BLaER1 (cell line): ENCODE measurements at regions not wholly inside any gene's neighbourhood (a gene's known extent, or its start where the extent isn't known, plus 50 kb on each side); places are given as distances from the start of the nearest gene placed in this dataset.

Experiments
- H3K27ac ChIP-seq: shearing (Covaris generic); formaldehyde crosslinking; 2 replicates; pipeline ENCODE4 v1.8.1; 2022
- H3K27me3 ChIP-seq: shearing (Covaris generic); formaldehyde crosslinking; 2 replicates; pipeline ENCODE4 v1.8.1; 2022
- H3K36me3 ChIP-seq: shearing (Covaris generic); formaldehyde crosslinking; 2 replicates; pipeline ENCODE4 v1.8.1; 2022
- H3K4me1 ChIP-seq: shearing (Covaris generic); formaldehyde crosslinking; 2 replicates; pipeline ENCODE4 v1.8.1; 2022
- H3K4me2 ChIP-seq: shearing (Covaris generic); formaldehyde crosslinking; 2 replicates; pipeline ENCODE4 v1.8.1; 2022
- H3K4me3 ChIP-seq: shearing (Covaris generic); formaldehyde crosslinking; 2 replicates; pipeline ENCODE4 v1.8.1; 2022
- H3K9ac ChIP-seq: shearing (Covaris generic); formaldehyde crosslinking; 2 replicates; pipeline ENCODE4 v1.8.1; 2022
- H3K9me3 ChIP-seq: shearing (Covaris generic); formaldehyde crosslinking; 2 replicates; pipeline ENCODE4 v1.8.1; 2022
- H4K20me1 ChIP-seq: shearing (Covaris generic); formaldehyde crosslinking; 2 replicates; pipeline ENCODE4 v1.8.1; 2022
- Cebpa-rat ChIP-seq: shearing (Covaris generic); IDR thresholded peaks from 2 replicates; pipeline ENCODE4 v1.8.1; 2022

DNA sequence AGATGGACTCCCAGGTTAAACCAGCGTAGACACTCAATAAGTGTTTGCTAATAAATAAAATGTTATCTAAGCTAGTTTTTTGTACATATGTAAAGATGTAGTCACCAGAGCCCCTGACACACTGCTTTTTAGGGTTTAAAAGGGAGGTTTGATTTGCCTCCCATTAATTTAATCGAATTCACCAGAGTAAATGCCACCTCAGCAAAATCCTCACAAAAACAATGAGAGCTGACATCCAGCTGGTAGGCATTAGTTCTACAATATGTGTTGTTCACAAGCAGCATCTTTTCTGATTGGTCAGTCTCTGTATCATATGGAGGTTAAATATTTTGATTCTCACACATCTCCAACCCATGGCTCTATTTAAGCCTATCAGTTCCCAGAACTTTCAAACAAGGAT, 382.6 kb downstream of the CENPC start:
- no peak overlapping the region for H3K4me3 ChIP-seq
- H3K36me3 ChIP-seq: no peaks in the 10 kb centered on the region
- no peaks in the 10 kb centered on the region for H3K4me1 ChIP-seq
- no peak for TF ChIP-seq Cebpa-rat
- H3K9ac ChIP-seq: no peak overlapping the region
- H3K27me3 ChIP-seq: no peaks in the 10 kb centered on the region
- H3K27ac ChIP-seq: no peak overlapping the region
- no peaks in the 10 kb centered on the region for H4K20me1 ChIP-seq
- no peak overlapping the region for H3K4me2 ChIP-seq
- no peaks in the 10 kb centered on the region for H3K9me3 ChIP-seq

DNA sequence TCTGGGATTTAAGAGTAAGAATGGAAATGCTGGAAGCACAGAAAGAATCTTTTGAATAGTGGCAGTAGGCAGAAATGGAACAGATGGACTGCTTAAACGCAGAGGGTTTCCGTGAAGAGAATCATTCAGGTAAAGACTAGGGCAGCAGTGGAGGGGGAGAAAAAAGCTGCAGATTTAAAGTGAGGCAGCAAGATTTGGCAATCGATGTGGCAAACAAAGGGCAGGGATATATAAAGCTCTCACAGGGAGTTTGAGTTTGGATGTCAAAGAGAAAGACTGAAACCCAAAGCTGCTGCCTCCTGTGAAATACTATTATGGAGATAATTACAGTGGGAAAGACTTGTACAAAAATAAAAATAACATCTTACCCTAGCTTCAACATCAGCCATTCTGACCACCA, 384.0 kb downstream of the CENPC start:
- H3K4me3 ChIP-seq: no peak overlapping the region
- H3K27me3 ChIP-seq: no peaks in the 10 kb centered on the region
- no peaks in the 10 kb centered on the region for H3K36me3 ChIP-seq
- no peak overlapping the region for H3K27ac ChIP-seq
- H4K20me1 ChIP-seq: no peaks in the 10 kb centered on the region
- TF ChIP-seq Cebpa-rat: no peak
- no peak overlapping the region for H3K4me2 ChIP-seq
- no peaks in the 10 kb centered on the region for H3K9me3 ChIP-seq
- no peak overlapping the region for H3K9ac ChIP-seq
- no peaks in the 10 kb centered on the region for H3K4me1 ChIP-seq

DNA sequence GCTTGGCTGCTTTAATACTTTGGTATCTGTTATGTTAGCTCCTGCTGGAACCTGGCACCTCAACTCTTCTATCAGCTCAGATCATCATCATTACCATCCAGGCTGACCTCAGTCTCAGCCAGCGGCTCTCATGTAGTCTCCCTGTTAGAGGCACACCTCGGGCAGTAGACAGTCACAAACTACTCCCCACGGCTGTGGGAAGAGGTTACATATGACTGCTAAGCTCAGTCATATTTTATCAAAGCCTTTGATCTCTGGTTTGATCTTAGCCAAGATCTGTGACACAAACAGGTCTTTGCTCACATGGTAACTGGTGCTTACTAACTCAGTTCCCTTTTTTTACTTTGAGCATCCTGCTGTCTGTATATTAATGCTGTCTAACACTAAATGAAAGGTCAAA, 384.9 kb downstream of the CENPC start:
- H3K9ac ChIP-seq: no peak overlapping the region
- H3K9me3 ChIP-seq: no peaks in the 10 kb centered on the region
- H3K36me3 ChIP-seq: no peaks in the 10 kb centered on the region
- TF ChIP-seq Cebpa-rat: no peak
- H3K27me3 ChIP-seq: no peaks in the 10 kb centered on the region
- no peak overlapping the region for H3K4me3 ChIP-seq
- no peaks in the 10 kb centered on the region for H3K4me1 ChIP-seq
- H4K20me1 ChIP-seq: no peaks in the 10 kb centered on the region
- H3K4me2 ChIP-seq: no peak overlapping the region
- no peak overlapping the region for H3K27ac ChIP-seq

DNA sequence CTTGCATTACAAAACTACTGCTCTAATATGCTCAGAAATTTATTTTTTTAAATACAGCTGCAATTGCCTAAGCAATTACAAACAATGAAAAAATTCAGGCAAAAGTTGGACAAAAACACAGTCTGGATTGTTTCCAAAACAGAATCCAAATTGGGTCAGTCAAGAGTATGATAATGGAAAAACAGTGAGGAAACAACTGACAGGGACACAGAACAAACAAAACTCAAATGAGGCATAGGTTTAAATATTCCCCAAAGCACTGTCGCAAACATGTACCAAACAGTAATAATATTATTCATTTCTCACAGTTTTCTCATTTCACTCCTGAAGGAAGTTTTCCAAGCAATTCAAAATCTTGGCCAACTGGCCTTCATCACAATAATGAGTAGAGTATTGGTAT, 386.6 kb downstream of the CENPC start:
- Histone ChIP-seq H3K9me3 (no peaks in the 10 kb centered on the region), H3K36me3 (no peaks in the 10 kb centered on the region), H3K27me3 (no peaks in the 10 kb centered on the region)

DNA sequence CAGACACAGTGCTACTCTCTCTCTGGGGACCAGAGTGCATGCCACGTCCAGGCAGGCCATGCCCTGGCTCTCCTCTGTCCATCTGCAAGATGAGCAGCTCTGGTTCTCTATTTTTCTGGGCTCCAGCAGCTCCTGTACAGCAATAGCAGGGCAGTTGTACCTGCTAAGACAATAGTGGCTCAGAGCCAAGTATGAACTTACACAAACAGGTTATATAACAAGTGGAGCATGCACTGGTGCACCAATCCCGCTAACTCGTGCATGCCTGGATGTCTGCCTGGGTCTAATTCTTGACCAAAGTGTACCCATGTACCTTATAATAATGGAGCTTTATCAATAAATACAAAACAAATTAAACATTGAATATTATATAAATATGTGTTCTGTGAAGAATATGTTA, 392.3 kb downstream of the CENPC start:
- no peak overlapping the region for H3K4me2 ChIP-seq
- no peak overlapping the region for H3K4me3 ChIP-seq
- H4K20me1 ChIP-seq: no peaks in the 10 kb centered on the region
- no peak overlapping the region for H3K27ac ChIP-seq
- no peaks in the 10 kb centered on the region for H3K36me3 ChIP-seq
- no peak overlapping the region for H3K9ac ChIP-seq
- H3K27me3 ChIP-seq: no peaks in the 10 kb centered on the region
- H3K9me3 ChIP-seq: no peaks in the 10 kb centered on the region
- TF ChIP-seq Cebpa-rat: no peak
- H3K4me1 ChIP-seq: no peaks in the 10 kb centered on the region

More for the DNA sequence above, 386.6 kb downstream of the CENPC start:
- Histone ChIP-seq H3K9ac (no peak overlapping the region), H4K20me1 (no peaks in the 10 kb centered on the region), H3K4me3 (no peak overlapping the region), H3K27ac (no peak overlapping the region), H3K4me2 (no peak overlapping the region), H3K4me1 (no peaks in the 10 kb centered on the region)
- no peak for TF ChIP-seq Cebpa-rat

DNA sequence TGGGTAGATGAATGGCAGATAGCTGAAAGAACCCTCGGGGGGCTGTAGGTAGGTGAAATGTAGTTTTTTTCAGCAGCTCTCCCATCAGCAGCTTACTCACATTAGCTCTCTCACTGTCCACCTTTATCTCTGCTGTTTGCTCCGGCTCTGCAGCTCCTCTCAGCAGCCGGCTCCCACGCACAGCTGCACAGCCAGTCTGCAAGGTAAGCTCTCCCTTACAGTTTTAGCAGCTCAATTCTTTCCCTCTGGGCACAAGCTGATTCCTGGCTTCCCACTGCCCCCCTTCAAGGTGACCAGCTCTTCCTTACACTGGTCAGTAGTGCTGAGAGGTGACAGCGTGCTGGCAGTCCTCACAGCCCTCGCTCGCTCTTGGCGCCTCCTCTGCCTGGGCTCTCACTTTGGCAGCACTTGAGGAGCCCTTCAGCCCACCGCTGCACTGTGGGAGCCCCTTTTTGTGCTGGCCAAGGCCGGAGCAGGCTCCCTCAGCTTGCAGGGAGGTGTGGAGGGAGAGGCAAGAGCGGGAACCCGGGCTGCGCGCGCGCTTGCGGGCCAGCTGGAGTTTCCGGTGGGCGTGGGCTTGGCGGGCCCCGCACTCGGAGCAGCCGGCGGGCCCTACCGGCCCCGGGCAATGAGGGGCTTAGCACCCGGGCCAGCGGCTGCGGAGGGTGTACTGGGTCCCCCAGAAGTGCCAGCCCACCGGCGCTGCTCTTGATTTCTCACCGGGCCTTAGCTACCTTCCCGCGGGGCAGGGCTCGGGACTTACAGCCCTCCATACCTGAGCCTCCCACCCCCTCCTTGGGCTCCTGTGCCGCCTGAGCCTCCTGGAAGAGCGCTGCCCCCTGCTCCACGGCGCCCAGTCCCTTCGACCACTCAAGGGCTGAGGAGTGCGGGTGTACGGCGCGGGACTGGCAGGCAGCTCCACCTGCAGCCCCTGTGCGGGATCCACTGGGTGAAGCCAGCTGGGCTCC, 393.6 kb downstream of the CENPC start:
- Histone ChIP-seq H3K4me1 (no peaks in the 10 kb centered on the region), H3K4me2 (no peak overlapping the region), H3K4me3 (no peak overlapping the region), H4K20me1 (no peaks in the 10 kb centered on the region), H3K27ac (no peak overlapping the region), H3K36me3 (no peaks in the 10 kb centered on the region), H3K9me3 (no peaks in the 10 kb centered on the region), H3K27me3 (no peaks in the 10 kb centered on the region), H3K9ac (no peak overlapping the region)
- no peak for TF ChIP-seq Cebpa-rat

GRCh38 chr4:67141586-67141985, 403.7 kb downstream of the CENPC start:
- H3K9me3 ChIP-seq: no peaks in the 10 kb centered on the region
- H3K4me1 ChIP-seq: no peaks in the 10 kb centered on the region
- no peaks in the 10 kb centered on the region for H4K20me1 ChIP-seq
- H3K27ac ChIP-seq: no peak overlapping the region
- TF ChIP-seq Cebpa-rat: no peak
- no peak overlapping the region for H3K9ac ChIP-seq
- no peak overlapping the region for H3K4me3 ChIP-seq
- H3K36me3 ChIP-seq: no peaks in the 10 kb centered on the region
- no peaks in the 10 kb centered on the region for H3K27me3 ChIP-seq
- H3K4me2 ChIP-seq: no peak overlapping the region

DNA sequence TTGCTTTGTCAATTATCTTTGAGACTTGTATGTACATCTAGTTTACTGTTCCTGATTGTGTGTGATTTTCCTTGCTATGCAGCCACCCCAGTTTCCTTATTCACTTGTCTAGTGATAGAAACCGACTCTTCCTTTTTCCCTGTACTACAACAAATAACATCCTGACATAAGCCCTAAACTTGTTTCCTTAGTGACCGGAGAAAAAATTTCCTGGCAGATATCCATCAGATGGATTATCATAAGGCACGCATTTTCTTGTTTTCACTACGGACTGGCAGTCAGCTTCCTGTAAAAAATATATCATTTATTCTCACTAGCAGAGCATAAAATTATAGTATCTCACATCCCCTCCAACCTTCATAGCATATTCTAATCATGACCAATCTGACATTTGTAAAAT, 410.7 kb downstream of the CENPC start:
- Histone ChIP-seq H3K36me3 (no peaks in the 10 kb centered on the region), H3K9me3 (no peaks in the 10 kb centered on the region), H3K4me2 (no peak overlapping the region), H4K20me1 (no peaks in the 10 kb centered on the region), H3K27me3 (no peaks in the 10 kb centered on the region), H3K4me3 (no peak overlapping the region), H3K4me1 (no peaks in the 10 kb centered on the region), H3K9ac (no peak overlapping the region), H3K27ac (no peak overlapping the region)
- TF ChIP-seq Cebpa-rat: no peak

DNA sequence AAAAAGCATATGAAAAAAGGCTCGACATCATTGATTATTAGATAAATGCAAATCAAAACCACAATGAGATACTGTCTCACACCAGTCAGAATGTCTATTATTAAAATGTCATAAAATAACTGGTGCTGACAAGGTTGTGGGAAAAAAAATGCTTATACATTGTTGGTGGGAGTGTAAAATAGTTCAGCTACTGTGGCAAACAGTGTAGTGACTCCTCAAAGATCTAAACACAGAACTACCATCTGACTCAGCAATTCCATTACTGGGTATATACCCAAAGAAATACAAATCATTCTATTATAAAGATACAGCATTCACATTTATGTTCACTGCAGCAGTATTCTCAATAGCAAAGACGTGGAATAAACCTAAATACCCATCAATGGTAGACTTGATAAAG, 412.1 kb downstream of the CENPC start:
- Histone ChIP-seq H3K4me3 (no peak overlapping the region), H3K9ac (no peak overlapping the region), H3K4me1 (no peaks in the 10 kb centered on the region), H4K20me1 (no peaks in the 10 kb centered on the region), H3K27me3 (no peaks in the 10 kb centered on the region), H3K36me3 (no peaks in the 10 kb centered on the region), H3K4me2 (no peak overlapping the region), H3K9me3 (no peaks in the 10 kb centered on the region), H3K27ac (no peak overlapping the region)
- no peak for TF ChIP-seq Cebpa-rat

DNA sequence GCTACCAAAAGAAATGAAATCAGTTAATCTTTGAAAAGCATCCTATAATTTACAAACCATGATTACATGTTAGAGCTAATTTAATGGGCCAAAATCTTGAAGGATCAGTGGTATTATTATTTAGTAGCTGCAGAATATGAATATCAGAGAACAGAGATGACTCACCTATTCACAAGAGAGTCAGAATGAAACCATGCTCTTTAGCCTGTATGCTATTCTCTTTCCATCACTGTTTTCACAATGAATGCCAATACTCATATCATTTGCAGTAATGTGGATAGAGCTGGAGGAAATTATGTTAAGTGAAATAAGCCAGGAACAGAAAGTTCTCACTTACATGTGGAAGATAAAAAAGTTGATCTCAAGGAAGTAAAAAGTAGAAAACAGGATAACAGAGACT, 414.1 kb downstream of the CENPC start:
- Histone ChIP-seq H3K4me2 (no peak overlapping the region), H4K20me1 (no peaks in the 10 kb centered on the region), H3K36me3 (no peaks in the 10 kb centered on the region), H3K9me3 (no peaks in the 10 kb centered on the region), H3K4me1 (no peaks in the 10 kb centered on the region), H3K9ac (no peak overlapping the region), H3K4me3 (no peak overlapping the region), H3K27ac (no peak overlapping the region), H3K27me3 (no peaks in the 10 kb centered on the region)
- TF ChIP-seq Cebpa-rat: no peak
